Transverse colon (tissue), 4 donors: ENCODE measurements at regions not wholly inside any gene's neighbourhood (a gene's known extent, or its start where the extent isn't known, plus 50 kb on each side); places are given as distances from the start of the nearest gene placed in this dataset.
"Not testable (repeated sequence)": the region's sequence is repeated elsewhere in the genome, so short reads cannot be mapped to it uniquely, and the experiment has no call there.

ENCODE experiments used
- DNase-seq: peaks from one replicate; pipeline ENCODE4 v3.0.0-alpha.2; 2019
- H3K27ac ChIP-seq, 4 donors: fragments of 200-600 bp; sonication (generic); 2 replicates each; pipeline ENCODE4 v1.5.1; 2016 to 2018; ENCODE audit warnings: inconsistent platforms in 4 of 4
- H3K27me3 ChIP-seq: fragments of 200-600 bp; sonication (generic); 2 replicates; pipeline ENCODE4 v1.5.1; 2017; ENCODE audit warnings: inconsistent platforms
- H3K36me3 ChIP-seq, 4 donors: fragments of 200-600 bp; sonication (generic); 2 replicates each; pipeline ENCODE4 v1.5.1; 2017 to 2019; ENCODE audit warnings: inconsistent platforms in 4 of 4
- H3K4me1 ChIP-seq, 4 donors: fragments of 200-600 bp; sonication (generic); 2 replicates each; pipeline ENCODE4 v1.5.1; 2017 to 2020; ENCODE audit warnings: inconsistent platforms in 4 of 4
- H3K4me3 ChIP-seq, 4 donors: fragments of 200-600 bp; sonication (generic); 1 replicate in 1 of 4; 2 replicates in 3 of 4; pipeline versions ENCODE4 v1.5.1 to v1.6.1; 2017 to 2019; ENCODE audit warnings: inconsistent platforms in 4 of 4
- H3K9me3 ChIP-seq, 2 donors: fragments of 200-600 bp; sonication (generic); 2 replicates each; pipeline ENCODE4 v1.5.1; 2017 to 2019; ENCODE audit warnings: inconsistent platforms in 2 of 2
- EP300 ChIP-seq: sonication (generic); formaldehyde crosslinking; IDR thresholded peaks from one replicate; pipeline ENCODE4 v1.6.1; 2017; ENCODE audit warnings: antibody characterized with exemption, low read depth
- POLR2A ChIP-seq: fragments of 450-650 bp; IDR thresholded peaks from one replicate; pipeline ENCODE4 v1.6.1; 2016; ENCODE audit warnings: antibody characterized with exemption, mild to moderate bottlenecking, moderate library complexity
- POLR2AphosphoS5 ChIP-seq, 3 donors: sonication (generic); formaldehyde crosslinking; IDR thresholded peaks; one replicate each; pipeline ENCODE4 v1.6.1; 2016; ENCODE audit warnings: antibody characterized with exemption in 3 of 3
- WGBS, 2 donors: methylation state at CpG; one replicate each; pipeline ENCODE4 v1.1.5; 2018; ENCODE audit warnings: low coverage in 1 of 2; 5-methylcytosine and 5-hydroxymethylcytosine counted together
- in situ Hi-C, 4 donors: fragments of 200-750 bp; cut with MboI; loops; one replicate each; pipeline versions ENCODE4 v1.15.0 to v1.15.1; 2017; ENCODE audit warnings: low sequenced_read_pairs in 3 of 4, low pct_ligation_motif_present in 1 of 4, low pct_unique_long_range_greater_than_20kb in 1 of 4
- intact Hi-C: fragments of 100-400 bp; cut with DNase I; formaldehyde crosslinking; loops from one replicate; pipeline ENCODE4 v1.15.1; 2023; ENCODE audit warnings: low total_unique reads
- small RNA-seq, 4 donors: library from RNA; depleted of rRNA; stranded (forward); fragments of <200 nt; gene quantifications; one replicate each; pipeline ENCODE3, GENCODE V24; 2016
- TF ChIP-seq, protein P1 (sequence below), 5 experiments: fragments of 200-600 bp in 3 of 5; fragments of 450-650 bp in 2 of 5; sonication (generic) in 3 of 5; IDR thresholded peaks; 1 replicate in 2 of 5; 2 replicates in 3 of 5; pipeline ENCODE4 v1.5.1; 2016 to 2017; ENCODE audit warnings: antibody characterized with exemption in 5 of 5, inconsistent platforms in 3 of 5, mild to moderate bottlenecking in 2 of 5, moderate library complexity in 1 of 5

DNA sequence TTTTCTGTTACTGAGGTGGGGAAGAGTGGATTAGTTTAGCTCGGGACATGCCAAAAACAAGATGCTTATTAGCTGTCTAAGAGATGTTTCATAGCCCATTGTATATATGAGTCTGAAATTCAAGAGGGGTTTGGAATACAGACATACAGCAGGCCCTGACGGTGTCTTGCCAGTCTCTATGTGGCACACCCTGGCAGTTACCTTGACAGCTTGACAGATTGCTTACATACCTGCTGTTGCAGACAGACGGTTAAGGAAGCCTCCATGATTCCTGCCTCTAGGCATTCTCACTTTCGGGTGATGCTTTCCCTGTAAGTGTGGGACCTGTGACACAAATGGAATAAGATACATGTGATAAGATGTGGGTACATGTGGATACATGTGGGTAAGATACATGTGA lies 95.0 kb downstream of the QRSL1 start:
- H3K27ac ChIP-seq, result no peak overlapping the region
- WGBS, 2 donors, result 89% methylated on average over 4 of the region's 4 CpGs; no CpG with 5 or more reads in 1 of the 2 donors

DNA sequence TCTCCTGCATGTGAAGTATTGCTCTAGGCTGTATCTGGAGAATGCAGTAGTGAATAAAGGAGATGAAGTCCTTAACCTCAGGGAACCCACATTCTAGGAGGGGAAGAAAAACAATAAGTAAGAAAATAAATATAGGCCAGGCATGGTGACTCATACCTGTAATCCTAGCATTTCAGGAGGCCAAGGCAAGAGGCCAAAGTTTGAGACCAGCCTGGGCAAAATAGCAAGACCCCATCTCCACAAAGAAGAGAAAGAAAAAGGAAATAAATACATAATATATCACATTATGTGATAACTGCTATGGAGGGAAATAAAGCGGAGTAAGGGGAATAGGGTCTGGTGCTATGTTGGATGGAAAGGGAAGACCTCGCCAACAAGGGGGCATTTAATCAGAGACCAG lies 94.0 kb downstream of the QRSL1 start:
- H3K36me3 ChIP-seq, H3K27me3 ChIP-seq, intact Hi-C loops, H3K27ac ChIP-seq, H3K9me3 ChIP-seq, DNase-seq, H3K4me3 ChIP-seq, in situ Hi-C loops, H3K4me1 ChIP-seq: not testable (repeated sequence)
- WGBS, 2 donors, result 91 to 94% methylated on average over 2 of the region's 2 CpGs

More for the DNA sequence above, 95.0 kb downstream of the QRSL1 start:
- Histone ChIP-seq H3K9me3 (no peaks in the 10 kb centered on the region), H3K36me3 (no peaks in the 10 kb centered on the region), H3K27me3 (no peaks in the 10 kb centered on the region), H3K4me3 (no peak overlapping the region), H3K4me1 (peaks cover 0 to 7% (median under 1%) of the 10 kb centered on the region in 4 donors)
- intact Hi-C loops, result no loop called here
- DNase-seq, result no peak
- in situ Hi-C loops, result no loop called here
- TF ChIP-seq POLR2A, result no peak
- TF ChIP-seq, protein P1, sequence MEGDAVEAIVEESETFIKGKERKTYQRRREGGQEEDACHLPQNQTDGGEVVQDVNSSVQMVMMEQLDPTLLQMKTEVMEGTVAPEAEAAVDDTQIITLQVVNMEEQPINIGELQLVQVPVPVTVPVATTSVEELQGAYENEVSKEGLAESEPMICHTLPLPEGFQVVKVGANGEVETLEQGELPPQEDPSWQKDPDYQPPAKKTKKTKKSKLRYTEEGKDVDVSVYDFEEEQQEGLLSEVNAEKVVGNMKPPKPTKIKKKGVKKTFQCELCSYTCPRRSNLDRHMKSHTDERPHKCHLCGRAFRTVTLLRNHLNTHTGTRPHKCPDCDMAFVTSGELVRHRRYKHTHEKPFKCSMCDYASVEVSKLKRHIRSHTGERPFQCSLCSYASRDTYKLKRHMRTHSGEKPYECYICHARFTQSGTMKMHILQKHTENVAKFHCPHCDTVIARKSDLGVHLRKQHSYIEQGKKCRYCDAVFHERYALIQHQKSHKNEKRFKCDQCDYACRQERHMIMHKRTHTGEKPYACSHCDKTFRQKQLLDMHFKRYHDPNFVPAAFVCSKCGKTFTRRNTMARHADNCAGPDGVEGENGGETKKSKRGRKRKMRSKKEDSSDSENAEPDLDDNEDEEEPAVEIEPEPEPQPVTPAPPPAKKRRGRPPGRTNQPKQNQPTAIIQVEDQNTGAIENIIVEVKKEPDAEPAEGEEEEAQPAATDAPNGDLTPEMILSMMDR (IDR thresholded peaks at IDR 0.05), result no peak
- no peak for TF ChIP-seq EP300
- TF ChIP-seq POLR2AphosphoS5 (IDR thresholded peaks at IDR 0.05), result no peak

DNA sequence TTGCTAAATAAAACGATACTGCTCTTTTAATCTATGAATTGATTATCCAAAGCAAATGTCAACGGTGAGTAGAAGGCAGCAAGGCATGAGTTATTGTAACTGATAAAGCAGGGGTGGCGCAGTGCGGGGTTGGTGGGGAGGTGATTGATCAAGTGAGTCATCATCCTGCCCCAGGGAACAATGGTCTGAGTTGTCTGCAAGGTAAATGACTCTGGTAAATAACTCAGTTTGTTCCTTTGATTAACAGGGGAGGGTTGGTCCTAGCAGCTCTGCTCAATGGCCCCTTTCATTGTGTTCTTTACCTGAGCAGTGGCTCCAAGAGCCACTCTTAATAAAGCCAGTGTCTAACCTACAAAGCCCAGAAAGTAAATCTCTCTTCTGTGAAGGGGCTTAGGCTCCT lies 91.8 kb downstream of the QRSL1 start:
- H3K4me1 ChIP-seq, result peaks cover 0 to 15% (median 7%) of the 10 kb centered on the region in 4 donors
- H3K4me3 ChIP-seq, H3K27me3 ChIP-seq, H3K27ac ChIP-seq, DNase-seq, intact Hi-C loops, H3K9me3 ChIP-seq, in situ Hi-C loops, H3K36me3 ChIP-seq: not testable (repeated sequence)
- 57% methylated on average over 4 of the region's 4 CpGs; no CpG with 5 or more reads in 1 of the 2 donors for WGBS, 2 donors

Small RNA genes in the stretch of these regions (small RNA-seq; reads per million reads assigned to genes)
- gene MIR587 (0 reads per million in 4 donors), gene RNU6-117P (0 reads per million in 4 donors)
